ENCODE measurements at regions not wholly inside any gene's neighbourhood (a gene's known extent, or its start where the extent isn't known, plus 50 kb on each side); places are given as distances from the start of the nearest gene placed in this dataset.

DNA sequence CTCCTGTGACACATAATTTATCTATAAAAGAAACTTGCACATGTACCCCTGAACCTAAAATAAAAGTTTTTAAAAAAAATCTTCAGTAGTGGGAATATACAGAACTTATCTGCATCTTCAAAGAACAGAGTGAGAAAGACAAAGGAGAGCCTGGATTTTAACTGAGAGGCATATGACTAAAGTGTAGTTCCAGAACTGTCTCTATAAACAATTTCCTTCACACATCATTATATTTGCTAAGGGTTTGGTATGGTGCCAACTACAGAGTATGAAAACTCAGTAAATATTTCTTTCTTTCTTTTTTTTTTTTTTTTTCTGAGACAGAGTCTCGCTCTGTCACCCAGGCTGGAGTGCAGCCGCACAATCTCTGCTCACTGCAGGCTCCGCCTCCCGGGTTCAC, 49.9 kb upstream of the NFKB1 start:
- TF ChIP-seq, protein P1, sequence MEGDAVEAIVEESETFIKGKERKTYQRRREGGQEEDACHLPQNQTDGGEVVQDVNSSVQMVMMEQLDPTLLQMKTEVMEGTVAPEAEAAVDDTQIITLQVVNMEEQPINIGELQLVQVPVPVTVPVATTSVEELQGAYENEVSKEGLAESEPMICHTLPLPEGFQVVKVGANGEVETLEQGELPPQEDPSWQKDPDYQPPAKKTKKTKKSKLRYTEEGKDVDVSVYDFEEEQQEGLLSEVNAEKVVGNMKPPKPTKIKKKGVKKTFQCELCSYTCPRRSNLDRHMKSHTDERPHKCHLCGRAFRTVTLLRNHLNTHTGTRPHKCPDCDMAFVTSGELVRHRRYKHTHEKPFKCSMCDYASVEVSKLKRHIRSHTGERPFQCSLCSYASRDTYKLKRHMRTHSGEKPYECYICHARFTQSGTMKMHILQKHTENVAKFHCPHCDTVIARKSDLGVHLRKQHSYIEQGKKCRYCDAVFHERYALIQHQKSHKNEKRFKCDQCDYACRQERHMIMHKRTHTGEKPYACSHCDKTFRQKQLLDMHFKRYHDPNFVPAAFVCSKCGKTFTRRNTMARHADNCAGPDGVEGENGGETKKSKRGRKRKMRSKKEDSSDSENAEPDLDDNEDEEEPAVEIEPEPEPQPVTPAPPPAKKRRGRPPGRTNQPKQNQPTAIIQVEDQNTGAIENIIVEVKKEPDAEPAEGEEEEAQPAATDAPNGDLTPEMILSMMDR (conservative IDR thresholded peaks at IDR 0.05 in 1 of 2, IDR thresholded peaks at IDR 0.05 in 1 of 2; ENCODE audit: low read depth in 1 of 2, low read length in 2 of 2) = no peak
- no peak for TF ChIP-seq EZH2 (IDR thresholded peaks at IDR 0.05; ENCODE audit: low read length, missing control alignments)
